PFSK-1 (cell line): ENCODE measurements at regions not wholly inside any gene's neighbourhood (a gene's known extent, or its start where the extent isn't known, plus 50 kb on each side); places are given as distances from the start of the nearest gene placed in this dataset.

ENCODE experiments used
- FOXP2 ChIP-seq: optimal IDR thresholded peaks from 2 replicates; pipeline ENCODE3; 2011; ENCODE audit warnings: borderline replicate concordance, control low read depth, inconsistent platforms; ENCODE audit not compliant: insufficient read depth; ENCODE audit errors: extremely low read length, extremely low read depth
- POLR2AphosphoS5 ChIP-seq: IDR thresholded peaks from 2 replicates; pipeline ENCODE4 v1.6.1; 2012; ENCODE audit warnings: low read depth, mild to moderate bottlenecking, control low read depth, low read length, moderate library complexity
- SIN3A ChIP-seq: IDR thresholded peaks from 2 replicates; pipeline ENCODE4 v1.6.1; 2012; ENCODE audit warnings: mild to moderate bottlenecking, low read length, moderate library complexity, borderline replicate concordance; ENCODE audit not compliant: insufficient read depth
- TAF1 ChIP-seq: IDR thresholded peaks from 2 replicates; pipeline ENCODE4 v1.6.1; 2012; ENCODE audit warnings: low read length, control low read depth, borderline replicate concordance; ENCODE audit not compliant: insufficient read depth
- TF ChIP-seq, protein P1 (sequence below), 2 experiments: IDR thresholded peaks; 2 replicates each; pipeline versions ENCODE4 v1.6.1 to v1.8.0; 2011 to 2012; ENCODE audit warnings: low read depth in 2 of 2, low read length in 2 of 2, control low read depth in 1 of 2, inconsistent platforms in 1 of 2, mild to moderate bottlenecking in 1 of 2, moderate library complexity in 1 of 2; ENCODE audit not compliant: insufficient read depth in 1 of 2

DNA sequence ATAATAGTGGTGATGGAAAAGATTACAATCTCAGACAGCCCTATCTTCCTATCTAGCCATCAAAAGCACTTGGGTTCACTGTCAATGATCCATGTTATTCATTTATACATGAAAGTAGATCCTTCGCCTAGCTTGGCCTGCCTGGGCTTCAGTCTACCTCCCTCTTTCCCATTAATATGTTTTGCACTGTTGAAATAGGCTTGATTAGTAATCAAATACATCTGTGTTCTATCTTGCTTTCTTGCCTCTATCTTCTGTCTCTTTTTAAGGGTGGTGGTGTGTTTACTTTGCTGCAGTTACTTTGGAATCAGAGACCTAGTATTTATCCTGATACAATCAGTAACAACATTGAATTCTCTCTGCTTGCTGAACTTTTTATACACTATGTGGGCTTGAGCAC, 521.2 kb downstream of the TNS1 start:
- no peak for TF ChIP-seq SIN3A
- TF ChIP-seq POLR2AphosphoS5: no peak

DNA sequence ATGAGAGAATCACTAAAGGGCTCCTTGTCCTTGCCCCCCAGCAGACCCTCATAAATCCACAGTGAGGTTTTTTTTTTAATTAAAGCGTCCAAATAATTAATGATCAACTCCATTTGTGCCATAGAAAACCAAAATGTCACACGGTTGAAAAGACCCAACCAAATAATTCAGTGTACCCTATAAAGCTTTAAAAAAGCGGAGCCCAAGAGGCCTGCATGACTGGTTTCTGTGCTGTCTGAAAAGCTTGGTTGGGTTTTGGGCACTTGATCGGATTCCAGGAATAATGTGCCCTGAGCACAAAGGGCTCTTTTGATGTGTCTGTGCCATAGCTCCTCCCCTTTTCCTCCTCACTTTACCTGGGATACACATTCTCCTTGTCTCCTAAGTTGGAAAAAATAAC, 523.2 kb downstream of the TNS1 start:
- TF ChIP-seq FOXP2 (no peak), TAF1 (no peak), POLR2AphosphoS5 (no peak), SIN3A (no peak)
- TF ChIP-seq, protein P1, sequence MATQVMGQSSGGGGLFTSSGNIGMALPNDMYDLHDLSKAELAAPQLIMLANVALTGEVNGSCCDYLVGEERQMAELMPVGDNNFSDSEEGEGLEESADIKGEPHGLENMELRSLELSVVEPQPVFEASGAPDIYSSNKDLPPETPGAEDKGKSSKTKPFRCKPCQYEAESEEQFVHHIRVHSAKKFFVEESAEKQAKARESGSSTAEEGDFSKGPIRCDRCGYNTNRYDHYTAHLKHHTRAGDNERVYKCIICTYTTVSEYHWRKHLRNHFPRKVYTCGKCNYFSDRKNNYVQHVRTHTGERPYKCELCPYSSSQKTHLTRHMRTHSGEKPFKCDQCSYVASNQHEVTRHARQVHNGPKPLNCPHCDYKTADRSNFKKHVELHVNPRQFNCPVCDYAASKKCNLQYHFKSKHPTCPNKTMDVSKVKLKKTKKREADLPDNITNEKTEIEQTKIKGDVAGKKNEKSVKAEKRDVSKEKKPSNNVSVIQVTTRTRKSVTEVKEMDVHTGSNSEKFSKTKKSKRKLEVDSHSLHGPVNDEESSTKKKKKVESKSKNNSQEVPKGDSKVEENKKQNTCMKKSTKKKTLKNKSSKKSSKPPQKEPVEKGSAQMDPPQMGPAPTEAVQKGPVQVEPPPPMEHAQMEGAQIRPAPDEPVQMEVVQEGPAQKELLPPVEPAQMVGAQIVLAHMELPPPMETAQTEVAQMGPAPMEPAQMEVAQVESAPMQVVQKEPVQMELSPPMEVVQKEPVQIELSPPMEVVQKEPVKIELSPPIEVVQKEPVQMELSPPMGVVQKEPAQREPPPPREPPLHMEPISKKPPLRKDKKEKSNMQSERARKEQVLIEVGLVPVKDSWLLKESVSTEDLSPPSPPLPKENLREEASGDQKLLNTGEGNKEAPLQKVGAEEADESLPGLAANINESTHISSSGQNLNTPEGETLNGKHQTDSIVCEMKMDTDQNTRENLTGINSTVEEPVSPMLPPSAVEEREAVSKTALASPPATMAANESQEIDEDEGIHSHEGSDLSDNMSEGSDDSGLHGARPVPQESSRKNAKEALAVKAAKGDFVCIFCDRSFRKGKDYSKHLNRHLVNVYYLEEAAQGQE (IDR thresholded peaks at IDR 0.05; ENCODE audit: insufficient read depth in 1 of 2, low read depth in 2 of 2, low read length in 2 of 2): no peak

DNA sequence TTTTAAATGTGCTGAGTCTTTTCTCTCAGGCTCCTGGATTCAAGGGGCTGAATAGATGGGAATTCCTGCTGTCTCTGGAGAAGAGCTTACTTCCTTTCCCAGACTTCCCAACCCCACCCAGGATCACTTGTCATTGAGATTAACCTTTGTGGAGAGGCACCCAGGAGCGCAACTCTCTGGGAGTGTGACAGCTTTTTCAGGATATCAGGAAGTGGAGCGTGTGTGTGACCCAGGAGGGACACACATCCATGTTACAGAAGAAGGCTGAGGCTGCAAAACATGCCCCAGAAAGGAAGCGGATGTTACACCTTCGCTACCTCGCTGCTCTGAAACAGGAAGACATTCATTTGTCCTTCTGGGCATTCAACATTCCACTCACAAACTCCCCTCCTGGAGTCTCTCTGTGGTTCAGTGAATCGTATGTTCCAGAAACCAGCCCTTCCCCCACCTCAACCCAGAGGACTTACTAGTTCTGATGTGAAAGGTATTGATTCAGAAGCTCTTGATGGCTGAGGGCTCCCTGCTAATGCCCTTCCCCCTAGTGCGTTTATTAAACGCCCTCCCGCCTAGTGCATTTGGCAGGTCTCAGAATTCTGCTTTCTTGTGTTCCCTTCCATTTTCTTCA, 523.9 kb downstream of the TNS1 start:
- TF ChIP-seq, protein P1 (IDR thresholded peaks at IDR 0.05; ENCODE audit: insufficient read depth in 1 of 2, low read depth in 2 of 2, low read length in 2 of 2): no peak
- TF ChIP-seq TAF1 (no peak), POLR2AphosphoS5 (no peak), SIN3A (no peak), FOXP2 (no peak)

DNA sequence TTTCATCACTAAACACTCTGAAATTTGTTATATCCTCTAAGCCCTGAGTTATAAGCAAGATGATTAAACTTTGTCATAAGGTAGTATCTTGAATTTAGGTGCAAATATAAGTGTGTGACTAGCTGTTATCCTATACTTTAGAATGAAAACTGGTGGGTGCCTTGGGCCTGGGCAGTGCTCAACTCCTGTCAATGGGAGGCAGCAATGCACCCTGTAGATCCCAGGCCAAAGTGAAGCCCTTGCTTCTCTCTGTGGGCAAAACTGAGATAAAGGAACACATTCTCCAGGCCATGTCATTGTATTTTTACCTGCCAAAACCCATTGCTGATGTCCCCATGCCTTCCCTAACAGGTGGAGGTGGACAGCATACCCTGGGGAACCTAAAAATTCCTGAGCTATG, 525.2 kb downstream of the TNS1 start:
- TF ChIP-seq TAF1 (no peak), POLR2AphosphoS5 (no peak), SIN3A (no peak), FOXP2 (no peak)
- TF ChIP-seq, protein P1 (IDR thresholded peaks at IDR 0.05; ENCODE audit: insufficient read depth in 1 of 2, low read depth in 2 of 2, low read length in 2 of 2): no peak

DNA sequence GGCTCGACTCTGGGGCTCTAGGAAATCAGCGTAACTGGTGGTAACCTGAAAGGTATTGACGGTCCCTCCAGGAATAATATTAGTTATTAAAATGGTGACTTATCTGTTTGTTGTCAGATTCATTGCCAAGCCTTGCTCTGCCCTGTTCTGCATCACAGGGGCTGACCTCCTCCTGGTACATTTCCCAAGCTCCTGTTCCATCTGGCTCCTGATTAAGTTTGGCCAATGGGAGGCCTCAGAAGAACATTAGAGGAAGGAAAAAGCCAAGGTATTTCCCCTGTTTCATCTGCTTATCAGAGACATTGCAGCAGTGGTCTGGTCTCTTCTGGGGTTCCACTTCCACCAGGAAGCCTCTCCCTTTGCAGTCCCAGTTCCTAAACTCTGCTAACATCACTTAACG, 527.0 kb downstream of the TNS1 start:
- no peak for TF ChIP-seq FOXP2
- TF ChIP-seq, protein P1 (IDR thresholded peaks at IDR 0.05; ENCODE audit: insufficient read depth in 1 of 2, low read depth in 2 of 2, low read length in 2 of 2): no peak
- TF ChIP-seq TAF1: no peak
- no peak for TF ChIP-seq SIN3A
- no peak for TF ChIP-seq POLR2AphosphoS5
